GM18951 (cell line): ENCODE measurements at regions not wholly inside any gene's neighbourhood (a gene's known extent, or its start where the extent isn't known, plus 50 kb on each side); places are given as distances from the start of the nearest gene placed in this dataset.
"Not testable (repeated sequence)": the region's sequence is repeated elsewhere in the genome, so short reads cannot be mapped to it uniquely, and the experiment has no call there.

Experiments
- POLR2A ChIP-seq: IDR thresholded peaks from 4 replicates; pipeline ENCODE4 v1.6.1; 2011; ENCODE audit warnings: mild to moderate bottlenecking; ENCODE audit not compliant: insufficient read length, insufficient read depth; ENCODE audit errors: extremely low read depth
- in situ Hi-C: fragments of 300-500 bp; cut with MboI; formaldehyde crosslinking; loops from one replicate; pipeline ENCODE4 v1.12.0; 2022; ENCODE audit warnings: low sequenced_read_pairs, mixed read lengths, inconsistent platforms; ENCODE audit not compliant: unreplicated experiment

DNA sequence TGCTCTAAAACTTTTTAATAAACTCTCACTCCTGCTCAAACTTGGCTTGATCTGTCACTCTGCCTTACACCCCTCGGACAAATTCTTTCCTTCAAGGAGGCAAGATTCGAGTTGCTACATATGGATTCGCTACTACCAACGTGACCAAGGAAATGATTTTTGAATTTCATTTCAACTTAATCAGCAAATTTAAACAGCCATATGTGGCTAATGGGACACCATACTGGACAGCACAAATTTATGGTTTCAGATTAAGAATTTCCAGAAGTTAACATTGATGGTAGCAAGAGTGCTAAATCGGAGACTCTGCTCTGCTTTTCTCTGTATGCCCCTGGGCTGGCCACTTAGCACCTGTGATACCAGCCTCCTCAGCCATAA, 318.2 kb upstream of the PSMD7 start:
- TF ChIP-seq POLR2A = no peak
- in situ Hi-C loops = no loop called here

DNA sequence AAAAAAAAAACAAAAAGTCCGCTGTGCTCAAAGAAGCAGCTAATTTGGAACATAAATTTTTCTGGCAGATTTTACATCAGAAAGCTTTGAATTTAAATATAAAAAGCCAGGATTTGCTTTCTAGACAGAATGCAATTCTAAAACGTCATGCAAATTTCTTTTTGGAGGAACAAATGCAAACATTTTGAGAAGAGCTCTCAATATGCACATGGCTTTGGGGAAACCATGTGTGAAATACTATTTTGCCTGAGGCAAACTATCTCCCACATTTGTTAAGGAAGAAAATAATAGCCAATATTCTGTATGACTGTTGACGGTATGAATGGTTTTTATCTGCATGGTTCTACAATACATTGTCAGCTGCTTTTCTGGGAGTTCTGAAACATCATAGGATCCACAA, 320.0 kb upstream of the PSMD7 start:
- in situ Hi-C loops = no loop called here
- TF ChIP-seq POLR2A = no peak

DNA sequence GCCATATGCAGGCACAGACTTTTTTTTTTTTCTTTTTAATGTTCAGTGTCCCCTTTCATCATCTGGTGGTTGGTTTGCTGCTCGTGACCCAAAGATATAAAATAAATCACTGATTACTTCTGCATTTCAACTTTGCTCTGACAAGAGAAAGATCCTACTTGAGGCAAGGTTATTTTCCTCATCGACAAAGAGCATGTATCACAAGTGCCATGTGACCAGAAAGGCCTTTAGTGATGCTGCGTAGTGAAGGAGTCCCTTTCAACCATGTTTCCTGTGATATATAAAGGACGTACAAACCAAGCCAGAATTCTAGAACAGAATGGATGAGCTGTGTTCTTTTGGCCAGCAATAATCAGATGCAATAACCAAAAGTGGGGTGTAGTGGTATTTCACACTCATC, 323.4 kb upstream of the PSMD7 start:
- no peak for TF ChIP-seq POLR2A
- in situ Hi-C loops = no loop called here

DNA sequence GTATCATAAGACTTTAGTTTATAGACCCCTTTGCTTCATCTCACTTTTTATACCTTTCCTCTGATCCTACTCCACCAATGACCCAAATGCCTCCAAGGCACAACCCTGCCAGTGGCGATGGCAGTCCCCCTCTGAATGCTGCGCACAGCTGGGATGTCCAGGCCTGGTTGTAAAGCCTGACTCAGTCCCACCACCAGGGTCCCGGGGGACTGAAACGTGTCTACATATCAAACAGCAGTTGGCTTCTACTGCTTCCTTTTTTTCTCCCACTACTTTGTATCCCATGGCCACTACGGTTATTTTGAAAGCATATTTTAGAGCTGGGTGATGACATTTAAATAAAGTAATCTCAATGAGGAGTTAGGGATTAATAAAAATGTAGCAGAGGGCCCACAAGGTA, 329.8 kb upstream of the PSMD7 start:
- in situ Hi-C loops = no loop called here

DNA sequence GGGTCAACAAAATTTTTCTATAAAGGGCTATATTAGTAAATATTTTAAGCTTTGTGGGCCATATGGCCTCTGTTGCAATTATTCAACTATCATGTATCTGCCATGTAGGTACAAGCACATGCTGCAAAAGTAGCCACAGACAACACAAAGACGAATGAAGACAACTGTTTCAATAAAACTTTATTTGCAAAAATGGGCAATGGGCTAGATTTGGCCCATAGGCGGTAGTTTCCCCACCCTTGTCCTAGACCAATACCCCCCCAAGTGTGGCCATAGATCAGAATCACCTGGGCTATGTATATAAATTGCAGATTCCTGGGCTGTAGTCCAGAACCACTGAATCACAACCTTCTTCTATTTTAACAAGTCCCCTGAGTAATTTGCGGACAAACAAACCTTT, 331.0 kb upstream of the PSMD7 start:
- in situ Hi-C loops = no loop called here
- no peak for TF ChIP-seq POLR2A

More for the DNA sequence above, 329.8 kb upstream of the PSMD7 start:
- TF ChIP-seq POLR2A = no peak

- TF ChIP-seq POLR2A = no peak
- in situ Hi-C loops = no loop called here
Observed at GRCh38 chr16:73956587-73957494, 339.8 kb upstream of the PSMD7 start.

- no peak for TF ChIP-seq POLR2A
Observed at GRCh38 chr16:73955702-73956101, 340.9 kb upstream of the PSMD7 start.

DNA sequence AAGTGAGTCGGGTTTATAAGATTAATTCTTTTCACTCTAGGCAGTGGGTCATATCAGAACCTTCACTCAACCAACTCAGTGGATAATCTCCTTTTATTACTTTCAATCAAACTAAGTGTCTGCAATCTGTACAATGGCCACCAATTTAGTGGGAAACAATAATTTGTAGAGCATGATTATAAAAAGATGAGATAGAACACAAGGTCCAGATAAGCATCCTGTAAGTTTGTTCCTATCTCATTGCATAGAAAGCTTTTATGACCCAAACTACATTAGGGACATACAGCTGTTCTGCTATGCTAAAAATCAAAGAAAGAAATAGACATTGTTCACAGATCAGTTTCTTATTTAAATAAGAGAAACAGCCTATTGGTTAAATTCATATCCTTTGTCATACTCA, 341.4 kb upstream of the PSMD7 start:
- in situ Hi-C loops = no loop called here

More at GRCh38 chr16:73955702-73956101, 340.9 kb upstream of the PSMD7 start:
- in situ Hi-C loops = no loop called here

DNA sequence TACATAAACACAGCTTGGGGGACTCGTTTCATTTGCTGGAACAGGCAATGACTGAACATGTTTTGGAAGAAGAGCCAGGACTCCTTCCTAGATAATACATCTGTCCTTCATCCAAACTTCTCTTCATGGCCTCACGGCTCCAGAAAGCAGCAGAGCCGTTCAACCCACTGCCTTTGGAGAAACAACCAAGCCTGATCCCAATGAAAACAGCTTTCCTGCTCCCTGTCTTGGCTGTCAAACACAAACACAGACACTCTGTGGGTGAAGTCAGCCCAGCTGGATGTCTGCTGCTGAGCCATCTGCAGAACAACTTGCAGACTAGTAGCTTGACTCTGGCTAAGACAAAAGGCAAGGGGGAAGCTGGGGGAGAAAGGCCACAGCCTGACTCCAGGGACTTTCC, 345.1 kb upstream of the PSMD7 start:
- in situ Hi-C loops = no loop called here
- no peak for TF ChIP-seq POLR2A

More for the DNA sequence above, 341.4 kb upstream of the PSMD7 start:
- TF ChIP-seq POLR2A = no peak

DNA sequence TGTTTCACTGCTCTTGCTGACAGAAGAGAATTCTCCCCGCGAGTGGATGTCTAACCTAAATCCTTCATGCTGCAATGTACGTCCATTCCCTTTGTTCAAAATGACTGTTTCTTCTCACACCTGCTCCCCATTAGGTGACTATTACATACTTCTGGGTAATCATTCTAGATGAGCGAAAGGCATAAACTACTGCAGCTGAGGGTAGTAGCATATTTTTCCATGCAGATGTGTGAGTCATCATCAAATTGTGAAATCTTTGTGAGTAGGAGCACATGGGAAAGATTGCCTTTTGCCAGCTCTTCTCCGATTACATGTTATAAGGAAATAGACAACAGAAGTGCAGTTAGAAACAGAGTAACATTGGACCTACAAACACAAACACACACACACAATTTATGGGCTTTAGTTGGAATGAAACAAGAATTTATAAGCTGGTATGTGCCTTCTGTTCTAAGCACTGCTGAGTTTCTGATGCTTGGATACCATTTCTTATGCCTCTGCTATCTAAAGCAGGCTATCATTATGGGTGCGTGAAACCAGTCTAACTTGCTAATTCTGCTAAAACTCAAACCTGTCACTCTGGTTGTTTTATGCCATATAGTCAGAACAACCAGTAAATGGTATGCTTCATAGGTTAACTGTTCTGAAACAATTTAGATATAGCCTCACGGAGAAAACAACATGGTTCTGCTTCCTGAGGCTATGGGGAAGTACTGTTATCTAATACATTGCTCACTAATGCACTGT, 346.9 kb upstream of the PSMD7 start:
- in situ Hi-C loops = no loop called here
- no peak for TF ChIP-seq POLR2A

- in situ Hi-C loops = no loop called here
- TF ChIP-seq POLR2A = no peak
Observed at GRCh38 chr16:73945631-73946030, 351.0 kb upstream of the PSMD7 start.

- in situ Hi-C loops = not testable (repeated sequence)
Observed at GRCh38 chr16:73943184-73943583, 353.4 kb upstream of the PSMD7 start.

- in situ Hi-C loops = not testable (repeated sequence)
Observed at GRCh38 chr16:73940786-73941185, 355.8 kb upstream of the PSMD7 start.

GRCh38 chr16:73923951-73924350, 372.7 kb upstream of the PSMD7 start:
- in situ Hi-C loops = no loop called here
- TF ChIP-seq POLR2A = no peak
